ENCODE measurements at regions not wholly inside any gene's neighbourhood (a gene's known extent, or its start where the extent isn't known, plus 50 kb on each side); places are given as distances from the start of the nearest gene placed in this dataset.

- TF ChIP-seq REPIN1 (CRISPR knock-in tag; IDR thresholded peaks at IDR 0.05; ENCODE audit: borderline replicate concordance, low read depth), result peak; percentile 18
- TF ChIP-seq SRSF1 (optimal IDR thresholded peaks at IDR 0.05; ENCODE audit: low read depth, low read length), result no peak
- TF ChIP-seq ZNF800 (CRISPR knock-in tag; IDR thresholded peaks at IDR 0.05), result peak; percentile 97
- TF ChIP-seq SRSF4 (IDR thresholded peaks at IDR 0.05; ENCODE audit: low read depth, low read length, poor library complexity, severe bottlenecking), result no peak
- TF ChIP-seq BCL3 (CRISPR knock-in tag; IDR thresholded peaks at IDR 0.05), result 0 out of 2 replicates have a peak, but pooled peaks have one; percentile 37
- TF ChIP-seq ZNF12 (CRISPR knock-in tag; IDR thresholded peaks at IDR 0.05), result no peak
- no peak for TF ChIP-seq JARID2 (CRISPR knock-in tag; IDR thresholded peaks at IDR 0.05; ENCODE audit: insufficient replicate concordance)
- no peak for TF ChIP-seq BRCA1 (CRISPR knock-in tag; IDR thresholded peaks at IDR 0.05)
- no peak; the same call in 1 of the 2 replicates for TF ChIP-seq THAP11 (CRISPR knock-in tag; IDR thresholded peaks at IDR 0.05)
- no peak; the same call in 1 of the 2 replicates for TF ChIP-seq ZBED4 (CRISPR knock-in tag; IDR thresholded peaks at IDR 0.05; ENCODE audit: borderline replicate concordance)
- no peak; the same call in 1 of the 2 replicates for TF ChIP-seq CHD2 (IDR thresholded peaks at IDR 0.05; ENCODE audit: low read depth, low read length)
- TF ChIP-seq ZNF687 (CRISPR knock-in tag; IDR thresholded peaks at IDR 0.05), result peak; percentile 94
- TF ChIP-seq SIX1 (CRISPR knock-in tag; IDR thresholded peaks at IDR 0.05; ENCODE audit: borderline replicate concordance), result peak; percentile 69; the same call in 1 of the 2 replicates
- no peak for TF ChIP-seq ZNF414 (CRISPR knock-in tag; IDR thresholded peaks at IDR 0.05)
- TF ChIP-seq ZFAT (CRISPR knock-in tag; conservative IDR thresholded peaks at IDR 0.05), result no peak
- no peak for TF ChIP-seq CAMTA2 (CRISPR knock-in tag; IDR thresholded peaks at IDR 0.05; ENCODE audit: borderline replicate concordance)
- TF ChIP-seq NCOA2 (CRISPR knock-in tag; IDR thresholded peaks at IDR 0.05), result peak; percentile 41
These were observed 233.6 kb downstream of the SEC14L1 start (continued) for GRCh38 chr17:77374170-77374936.

All from HepG2 (cell line).